ENCODE measurements at regions not wholly inside any gene's neighbourhood (a gene's known extent, or its start where the extent isn't known, plus 50 kb on each side); places are given as distances from the start of the nearest gene placed in this dataset.

- no peak overlapping the region for H3K56ac ChIP-seq (ENCODE audit: insufficient read length, low read depth, low read length)
- no peaks in the 10 kb centered on the region for H3K9me3 ChIP-seq (ENCODE audit: control insufficient read depth, low read depth, low read length)
- H3K14ac ChIP-seq (ENCODE audit: insufficient read depth, low read length) = no peak overlapping the region
- no peak overlapping the region for H3K9ac ChIP-seq (ENCODE audit: extremely low read depth, insufficient read length, low read length)
- no peak overlapping the region for H2BK20ac ChIP-seq (ENCODE audit: low read depth, low read length, poor library complexity, severe bottlenecking)
- no peak overlapping the region for H4K8ac ChIP-seq (replicated peaks; ENCODE audit: insufficient read length, low read depth, low read length)
- no peak overlapping the region for H3K4ac ChIP-seq (ENCODE audit: low read depth, low read length)
- Mint-ChIP-seq H3K27me3 (ENCODE audit: low read depth) (peaks cover 3% of the 10 kb centered on the region), H3K36me3 (ENCODE audit: insufficient read depth in 1 of 3, low read depth in 3 of 3) (no peaks in the 10 kb centered on the region), H3K4me1 (peaks cover 10 to 18% of the 10 kb centered on the region in 2 experiments), H3K4me3 (no peak overlapping the region), H3K27ac (no peak overlapping the region), H3K9me3 (no peaks in the 10 kb centered on the region)
- no peaks in the 10 kb centered on the region for H3K79me1 ChIP-seq (ENCODE audit: insufficient read depth, low read depth, low read length, poor library complexity, severe bottlenecking)
- no peak overlapping the region for H2AK5ac ChIP-seq (ENCODE audit: insufficient read length, low read length)
- no peak overlapping the region for H4K91ac ChIP-seq (ENCODE audit: insufficient read length, low read depth, low read length)
- H2BK120ac ChIP-seq (ENCODE audit: low read depth, low read length, poor library complexity, severe bottlenecking) = no peak overlapping the region
- H2AFZ ChIP-seq (ENCODE audit: low read length) = no peak overlapping the region
- H3K79me2 ChIP-seq (ENCODE audit: insufficient read depth, low read length) = no peaks in the 10 kb centered on the region
- no peak overlapping the region for H3T11ph ChIP-seq (ENCODE audit: low read length)
- no peak for DNase-seq
- no CpG with 5 or more reads among the region's 6 CpGs for WGBS (ENCODE audit: extremely low coverage, insufficient read length, low lambda C conversion rate)
- no peak overlapping the region for H3K23ac ChIP-seq (ENCODE audit: insufficient read length, low read depth, low read length)
- H3K27me3 ChIP-seq (ENCODE audit: insufficient read depth, low read length) = no peaks in the 10 kb centered on the region
- H2BK15ac ChIP-seq (ENCODE audit: low read depth, low read length) = no peak overlapping the region
- H3K23me2 ChIP-seq (ENCODE audit: insufficient read length, low read depth, low read length, poor library complexity, severe bottlenecking) = no peaks in the 10 kb centered on the region
- TF ChIP-seq, protein P1, sequence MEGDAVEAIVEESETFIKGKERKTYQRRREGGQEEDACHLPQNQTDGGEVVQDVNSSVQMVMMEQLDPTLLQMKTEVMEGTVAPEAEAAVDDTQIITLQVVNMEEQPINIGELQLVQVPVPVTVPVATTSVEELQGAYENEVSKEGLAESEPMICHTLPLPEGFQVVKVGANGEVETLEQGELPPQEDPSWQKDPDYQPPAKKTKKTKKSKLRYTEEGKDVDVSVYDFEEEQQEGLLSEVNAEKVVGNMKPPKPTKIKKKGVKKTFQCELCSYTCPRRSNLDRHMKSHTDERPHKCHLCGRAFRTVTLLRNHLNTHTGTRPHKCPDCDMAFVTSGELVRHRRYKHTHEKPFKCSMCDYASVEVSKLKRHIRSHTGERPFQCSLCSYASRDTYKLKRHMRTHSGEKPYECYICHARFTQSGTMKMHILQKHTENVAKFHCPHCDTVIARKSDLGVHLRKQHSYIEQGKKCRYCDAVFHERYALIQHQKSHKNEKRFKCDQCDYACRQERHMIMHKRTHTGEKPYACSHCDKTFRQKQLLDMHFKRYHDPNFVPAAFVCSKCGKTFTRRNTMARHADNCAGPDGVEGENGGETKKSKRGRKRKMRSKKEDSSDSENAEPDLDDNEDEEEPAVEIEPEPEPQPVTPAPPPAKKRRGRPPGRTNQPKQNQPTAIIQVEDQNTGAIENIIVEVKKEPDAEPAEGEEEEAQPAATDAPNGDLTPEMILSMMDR (conservative IDR thresholded peaks at IDR 0.05) = no peak
- no peaks in the 10 kb centered on the region for H4K20me1 ChIP-seq (ENCODE audit: control insufficient read depth, insufficient read depth, insufficient read length)
- no peak overlapping the region for H3K18ac ChIP-seq (ENCODE audit: insufficient read length, low read depth, low read length)
- H2BK12ac ChIP-seq (ENCODE audit: insufficient read length, low read depth, low read length) = no peak overlapping the region
- H4K5ac ChIP-seq (ENCODE audit: insufficient read length, low read depth, low read length) = no peak overlapping the region
- no peak overlapping the region for H2BK5ac ChIP-seq (ENCODE audit: insufficient read length, low read length)
- H3K4me2 ChIP-seq (ENCODE audit: insufficient read depth, insufficient read length, low read length) = no peak overlapping the region
- H3K4me1 ChIP-seq (ENCODE audit: insufficient read depth, low read length) = no peaks in the 10 kb centered on the region
- no peak overlapping the region for H3K27ac ChIP-seq (ENCODE audit: insufficient read length, low read depth, low read length)
Measured at GRCh38 chr10:109475711-109476421, 447.4 kb downstream of the XPNPEP1 start.

Data from H9 (cell line).